Ishikawa (cell line): ENCODE measurements at regions not wholly inside any gene's neighbourhood (a gene's known extent, or its start where the extent isn't known, plus 50 kb on each side); places are given as distances from the start of the nearest gene placed in this dataset.

Source experiments
- CEBPB ChIP-seq: IDR thresholded peaks from 2 replicates; pipeline ENCODE4 v1.6.1; 2012
- CREB1 ChIP-seq: IDR thresholded peaks from 2 replicates; pipeline ENCODE4 v1.6.1; 2012; ENCODE audit warnings: low read depth
- EP300 ChIP-seq: IDR thresholded peaks from 2 replicates; pipeline ENCODE4 v1.6.1; 2012; ENCODE audit warnings: borderline replicate concordance
- MAX ChIP-seq: IDR thresholded peaks from 2 replicates; pipeline ENCODE4 v1.6.1; 2012
- NFIC ChIP-seq: IDR thresholded peaks from 2 replicates; pipeline ENCODE4 v1.6.1; 2012
- RAD21 ChIP-seq: IDR thresholded peaks from 2 replicates; pipeline ENCODE4 v1.6.1; 2012; ENCODE audit warnings: low read depth
- REST ChIP-seq: IDR thresholded peaks from 2 replicates; pipeline ENCODE4 v1.6.1; 2012; ENCODE audit warnings: low read depth, mild to moderate bottlenecking
- TCF12 ChIP-seq: IDR thresholded peaks from 2 replicates; pipeline ENCODE4 v1.6.1; 2012; ENCODE audit warnings: low read depth
- TEAD4 ChIP-seq: IDR thresholded peaks from 2 replicates; pipeline ENCODE4 v1.6.1; 2012
- YY1 ChIP-seq: IDR thresholded peaks from 2 replicates; pipeline ENCODE4 v1.6.1; 2012; ENCODE audit warnings: low read depth
- ZBTB7A ChIP-seq: IDR thresholded peaks from 2 replicates; pipeline ENCODE4 v1.6.1; 2012; ENCODE audit warnings: low read depth

DNA sequence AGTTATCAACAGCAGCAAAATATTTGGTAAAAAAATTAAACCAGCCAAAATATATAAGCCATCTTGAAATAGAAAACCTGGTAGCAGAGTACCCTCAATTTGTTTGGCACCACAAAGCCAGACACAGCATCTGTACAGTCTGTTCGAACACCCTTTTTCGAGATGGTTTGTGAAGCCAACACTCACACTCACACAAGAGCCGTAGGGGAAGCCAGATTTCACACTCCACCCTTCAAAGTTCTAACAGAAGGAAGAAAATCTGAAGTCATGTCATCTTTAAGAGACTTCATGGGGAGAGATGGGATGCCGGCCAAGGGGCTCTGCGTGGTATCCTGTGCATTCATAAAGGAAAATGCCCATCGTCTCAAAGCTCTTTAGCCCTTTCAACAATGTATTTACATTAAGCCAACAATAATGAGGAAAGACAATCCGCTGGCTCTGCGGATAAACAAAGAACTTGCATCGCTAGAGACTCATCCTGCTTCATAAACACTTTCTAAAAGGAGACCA is 451.5 kb upstream of the CHST9 start:
- no peak for TF ChIP-seq MAX
- TF ChIP-seq EP300: no peak
- no peak for TF ChIP-seq REST
- no peak for TF ChIP-seq YY1
- no peak for TF ChIP-seq ZBTB7A
- TF ChIP-seq CREB1: no peak
- no peak for TF ChIP-seq RAD21
- no peak for TF ChIP-seq CEBPB
- TF ChIP-seq TEAD4: no peak
- TF ChIP-seq NFIC: no peak
- no peak for TF ChIP-seq TCF12
